CD4-positive, alpha-beta memory T cell (primary cell): ENCODE measurements at regions not wholly inside any gene's neighbourhood (a gene's known extent, or its start where the extent isn't known, plus 50 kb on each side); places are given as distances from the start of the nearest gene placed in this dataset.

ENCODE experiments used
- CTCF ChIA-PET: fragments of 350-600 bp; sonication (Branson Sonifier 250); formaldehyde crosslinking; loops from one replicate; lab custom pipeline; 2021; ENCODE audit warnings: inconsistent platforms; ENCODE audit not compliant: partially characterized antibody; lab: Charles Lee
- POLR2A ChIA-PET: fragments of 350-600 bp; sonication (Branson Sonifier 250); formaldehyde crosslinking; loops from one replicate; lab custom pipeline; 2021; ENCODE audit not compliant: partially characterized antibody; lab: Charles Lee
- DNase-seq, 5 donors: peaks; one replicate each; pipeline versions ENCODE4 v3.0.0 to v3.0.0-alpha.2; 2020 to 2022; ENCODE audit warnings: mixed read lengths in 1 of 5
- H3K27ac ChIP-seq: one replicate; pipeline ENCODE4 v1.7.0; 2013; ENCODE audit warnings: low read depth, low read length
- H3K27me3 ChIP-seq: 2 replicates; pipeline ENCODE4 v1.7.0; 2013; ENCODE audit warnings: mild to moderate bottlenecking, low read length, moderate library complexity; ENCODE audit not compliant: insufficient read depth
- H3K36me3 ChIP-seq: 2 replicates; pipeline ENCODE4 v1.7.0; 2013; ENCODE audit warnings: mild to moderate bottlenecking, low read length, moderate library complexity; ENCODE audit not compliant: insufficient read depth
- H3K4me1 ChIP-seq: 2 replicates; pipeline ENCODE4 v1.7.0; 2013; ENCODE audit warnings: mild to moderate bottlenecking, low read length, moderate library complexity; ENCODE audit not compliant: insufficient read depth
- H3K4me3 ChIP-seq, 2 donors: one replicate each; pipeline ENCODE4 v1.7.0; 2013; ENCODE audit warnings: low read length in 2 of 2, mild to moderate bottlenecking in 1 of 2
- H3K9me3 ChIP-seq, 2 donors: one replicate each; pipeline ENCODE4 v1.7.0; 2013; ENCODE audit warnings: low read length in 2 of 2, control low read depth in 1 of 2; ENCODE audit not compliant: control insufficient read depth in 1 of 2
- H3K27ac Mint-ChIP-seq, 7 donors: one replicate each; pipeline ENCODE4 v1.8.0; 2020 to 2021; ENCODE audit warnings: mixed read lengths in 7 of 7, mild to moderate bottlenecking in 6 of 7, inconsistent platforms in 3 of 7, moderate library complexity in 3 of 7
- H3K27me3 Mint-ChIP-seq, 2 donors: one replicate each; pipeline ENCODE4 v1.8.0; 2020 to 2021; ENCODE audit warnings: mixed read lengths in 2 of 2
- H3K36me3 Mint-ChIP-seq, 2 donors: one replicate each; pipeline ENCODE4 v1.8.0; 2020 to 2021; ENCODE audit warnings: mixed read lengths in 2 of 2, inconsistent platforms in 1 of 2, mild to moderate bottlenecking in 1 of 2
- H3K4me1 Mint-ChIP-seq, 4 donors: one replicate each; pipeline ENCODE4 v1.8.0; 2020 to 2021; ENCODE audit warnings: mixed read lengths in 4 of 4, mild to moderate bottlenecking in 1 of 4
- H3K4me3 Mint-ChIP-seq, 8 donors: one replicate each; pipeline ENCODE4 v1.8.0; 2020 to 2021; ENCODE audit warnings: mixed read lengths in 8 of 8, mild to moderate bottlenecking in 7 of 8, moderate library complexity in 6 of 8, inconsistent platforms in 3 of 8
- H3K9me3 Mint-ChIP-seq, 8 donors: one replicate each; pipeline ENCODE4 v1.8.0; 2020 to 2021; ENCODE audit warnings: mixed read lengths in 8 of 8, mild to moderate bottlenecking in 5 of 8, inconsistent platforms in 3 of 8, moderate library complexity in 1 of 8
- intact Hi-C: fragments of 100-400 bp; cut with micrococcal nuclease; formaldehyde crosslinking; loops from one replicate; pipeline ENCODE4 v1.15.1; 2023

DNA sequence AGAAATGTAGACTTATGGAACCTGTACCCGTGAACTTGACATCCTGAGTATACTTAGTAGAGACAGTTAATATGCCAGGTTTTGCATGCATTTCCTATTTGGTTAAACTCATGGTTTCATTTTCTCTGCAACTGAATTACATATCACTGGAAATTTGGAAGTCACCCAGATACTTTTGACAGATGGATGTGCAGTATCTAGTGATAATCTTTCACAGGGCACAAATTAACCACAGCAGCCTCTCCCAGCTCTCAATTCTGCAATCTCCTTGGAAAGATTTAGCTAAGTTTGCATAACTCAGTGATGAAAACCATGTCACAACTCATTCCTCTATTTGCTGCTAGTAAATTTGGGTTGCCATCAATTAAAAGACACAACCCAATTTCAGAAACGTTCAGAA, 162.3 kb upstream of the TPM1 start:
- DNase-seq = no peak
- Mint-ChIP-seq H3K4me3 (no peak overlapping the region), H3K9me3 (no peaks in the 10 kb centered on the region), H3K27ac (no peak overlapping the region), H3K4me1 (peaks cover 0 to 8% (median 2%) of the 10 kb centered on the region in 4 donors), H3K36me3 (no peaks in the 10 kb centered on the region), H3K27me3 (peaks cover 10 to 22% of the 10 kb centered on the region in 2 donors)
- Histone ChIP-seq H3K27me3 (no peaks in the 10 kb centered on the region), H3K4me1 (no peaks in the 10 kb centered on the region), H3K36me3 (no peaks in the 10 kb centered on the region), H3K9me3 (no peaks in the 10 kb centered on the region), H3K4me3 (no peak overlapping the region), H3K27ac (no peak overlapping the region)
- POLR2A ChIA-PET = no interaction called here
- CTCF ChIA-PET = no interaction called here
- intact Hi-C loops = no loop called here

DNA sequence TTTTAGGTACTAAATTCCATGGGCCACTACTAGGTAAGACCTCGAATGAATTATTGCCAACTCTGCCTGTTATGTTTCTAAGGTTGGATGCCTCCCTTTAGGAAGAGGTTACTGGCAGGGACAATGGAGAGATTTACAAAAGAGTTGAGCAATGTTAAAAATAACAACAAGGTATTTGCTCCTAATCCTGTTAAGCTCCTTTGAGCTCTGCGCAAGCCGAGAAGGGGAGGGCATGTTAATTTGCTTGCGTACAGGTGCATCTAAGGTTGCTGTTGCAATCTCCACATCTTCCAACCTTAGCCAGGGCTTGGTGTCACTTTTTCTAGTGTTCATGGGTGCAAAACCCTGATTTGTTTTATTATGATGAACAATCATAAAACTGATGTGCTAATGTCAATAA, 161.5 kb upstream of the TPM1 start:
- no peak overlapping the region for H3K27ac ChIP-seq
- ChIA-PET CTCF (no interaction called here), POLR2A (no interaction called here)
- H3K9me3 ChIP-seq = no peaks in the 10 kb centered on the region
- DNase-seq = no peak
- Mint-ChIP-seq H3K4me1 (peaks cover 0 to 8% (median 2%) of the 10 kb centered on the region in 4 donors), H3K27ac (no peak overlapping the region), H3K27me3 (peaks cover 10 to 22% of the 10 kb centered on the region in 2 donors), H3K4me3 (no peak overlapping the region), H3K9me3 (no peaks in the 10 kb centered on the region), H3K36me3 (no peaks in the 10 kb centered on the region)
- no peak overlapping the region for H3K4me3 ChIP-seq
- intact Hi-C loops = no loop called here
- no peaks in the 10 kb centered on the region for H3K4me1 ChIP-seq
- no peaks in the 10 kb centered on the region for H3K36me3 ChIP-seq
- no peaks in the 10 kb centered on the region for H3K27me3 ChIP-seq

DNA sequence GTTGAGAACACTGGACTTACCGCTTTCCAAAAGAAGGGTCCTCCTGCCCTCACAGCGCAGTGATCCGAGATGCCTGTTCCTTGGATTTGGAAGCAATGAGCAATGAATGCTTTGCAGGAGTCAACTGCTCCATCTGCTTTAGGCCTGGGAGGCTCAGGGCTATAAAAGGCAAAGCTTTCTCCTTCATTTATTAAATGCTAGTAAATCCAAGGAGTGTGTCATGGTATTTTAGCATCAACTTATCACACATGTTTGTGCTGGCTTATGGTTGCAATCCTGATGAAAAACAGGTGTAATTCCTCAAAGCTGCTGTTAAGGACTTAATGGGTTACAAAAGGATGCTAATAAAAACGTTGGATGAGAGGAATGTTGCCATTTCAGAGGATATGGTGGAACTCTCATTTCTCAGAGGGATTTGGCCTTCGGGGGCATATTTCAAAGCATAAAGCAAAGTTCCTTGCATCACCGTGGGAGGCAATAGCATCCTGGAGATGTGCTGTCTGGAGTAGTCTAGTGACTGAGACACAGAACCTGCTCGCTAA, 158.5 kb upstream of the TPM1 start:
- no peak overlapping the region for H3K4me3 ChIP-seq
- H3K27me3 ChIP-seq = no peaks in the 10 kb centered on the region
- H3K4me3 Mint-ChIP-seq = no peak overlapping the region
- H3K36me3 Mint-ChIP-seq = no peaks in the 10 kb centered on the region
- no peaks in the 10 kb centered on the region for H3K9me3 ChIP-seq
- DNase-seq = no peak
- H3K27ac ChIP-seq = no peak overlapping the region
- ChIA-PET CTCF (interaction anchor here (1.3 kb wide), 1 partner anchor 9 kb away, joined by 3 read pairs; no protein-coding TSS in a partner anchor), POLR2A (no interaction called here)
- intact Hi-C loops = no loop called here
- no peaks in the 10 kb centered on the region for H3K9me3 Mint-ChIP-seq
- H3K27ac Mint-ChIP-seq = no peak overlapping the region
- no peaks in the 10 kb centered on the region for H3K4me1 ChIP-seq
- no peaks in the 10 kb centered on the region for H3K36me3 ChIP-seq
- peaks cover 15 to 35% of the 10 kb centered on the region in 2 donors for H3K27me3 Mint-ChIP-seq
- peaks cover 0 to 8% (median 2%) of the 10 kb centered on the region in 4 donors for H3K4me1 Mint-ChIP-seq

DNA sequence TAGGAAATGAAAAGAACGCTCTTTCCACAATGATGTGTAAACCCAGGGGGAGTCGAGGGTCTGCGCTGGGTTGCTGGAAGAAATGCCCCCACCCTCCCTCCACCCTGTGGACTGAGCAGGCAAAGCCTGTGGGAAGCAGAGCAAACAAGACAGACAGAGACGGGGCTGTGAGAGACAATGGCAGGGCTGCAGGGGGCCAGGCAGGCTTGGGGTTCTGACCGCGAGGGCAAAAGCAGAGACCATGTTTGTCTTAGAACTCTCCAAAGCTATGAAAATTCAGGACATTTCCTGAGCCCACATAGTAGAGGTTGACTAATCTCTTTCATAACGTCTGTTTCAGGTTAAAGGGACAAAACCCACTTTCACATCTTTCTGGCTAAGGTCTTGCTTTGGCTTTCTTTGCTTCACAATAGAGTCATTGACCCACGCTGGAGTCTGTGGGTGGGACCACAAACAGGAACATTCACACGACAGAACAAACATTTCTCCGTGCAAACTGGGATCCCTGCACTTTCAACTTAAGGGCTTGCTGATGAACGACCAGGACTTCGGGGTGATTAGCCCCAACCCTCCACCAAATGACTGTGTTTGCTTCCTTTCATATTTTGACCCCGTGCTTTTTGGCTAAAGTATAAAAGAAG, 156.0 kb upstream of the TPM1 start:
- H3K9me3 Mint-ChIP-seq = no peaks in the 10 kb centered on the region
- intact Hi-C loops = no loop called here
- POLR2A ChIA-PET = no interaction called here
- CTCF ChIA-PET = no interaction called here
- H3K4me1 Mint-ChIP-seq = no peaks in the 10 kb centered on the region
- no peak overlapping the region for H3K27ac ChIP-seq
- no peaks in the 10 kb centered on the region for H3K27me3 ChIP-seq
- H3K9me3 ChIP-seq = no peaks in the 10 kb centered on the region
- no peak overlapping the region for H3K27ac Mint-ChIP-seq
- H3K36me3 ChIP-seq = no peaks in the 10 kb centered on the region
- H3K4me3 Mint-ChIP-seq = no peak overlapping the region
- no peak for DNase-seq
- H3K27me3 Mint-ChIP-seq = peaks cover 15 to 24% of the 10 kb centered on the region in 2 donors
- no peaks in the 10 kb centered on the region for H3K4me1 ChIP-seq
- H3K4me3 ChIP-seq = no peak overlapping the region
- no peaks in the 10 kb centered on the region for H3K36me3 Mint-ChIP-seq

DNA sequence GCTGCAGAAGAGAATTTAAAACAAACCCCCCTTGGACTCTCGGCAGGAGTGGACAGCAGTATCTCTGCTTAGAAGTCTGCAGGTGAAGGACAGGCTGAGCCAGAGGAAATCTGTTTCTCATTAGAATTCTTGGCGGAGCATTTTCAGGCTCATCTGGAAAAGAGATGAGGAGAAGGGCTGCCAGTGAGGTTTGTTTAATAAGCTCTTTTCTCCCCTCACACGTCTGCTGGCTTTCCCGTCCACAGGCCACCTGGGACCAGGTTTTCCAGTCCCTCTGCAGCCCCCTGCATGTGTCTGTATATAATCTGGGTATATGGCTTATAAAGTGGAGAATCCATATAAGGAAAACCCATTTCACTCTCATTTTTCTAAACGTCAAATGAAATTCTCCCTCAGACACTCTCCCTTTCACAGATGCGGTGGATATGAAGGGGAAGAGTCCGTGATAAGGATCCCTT, 155.4 kb upstream of the TPM1 start:
- Mint-ChIP-seq H3K9me3 (no peaks in the 10 kb centered on the region), H3K4me1 (no peaks in the 10 kb centered on the region), H3K36me3 (no peaks in the 10 kb centered on the region), H3K27ac (no peak overlapping the region), H3K27me3 (peaks cover 15 to 24% of the 10 kb centered on the region in 2 donors), H3K4me3 (no peak overlapping the region)
- no peak for DNase-seq
- ChIA-PET CTCF (no interaction called here), POLR2A (no interaction called here)
- Histone ChIP-seq H3K36me3 (no peaks in the 10 kb centered on the region), H3K27ac (no peak overlapping the region), H3K9me3 (no peaks in the 10 kb centered on the region), H3K27me3 (no peaks in the 10 kb centered on the region), H3K4me1 (no peaks in the 10 kb centered on the region), H3K4me3 (no peak overlapping the region)
- intact Hi-C loops = no loop called here

DNA sequence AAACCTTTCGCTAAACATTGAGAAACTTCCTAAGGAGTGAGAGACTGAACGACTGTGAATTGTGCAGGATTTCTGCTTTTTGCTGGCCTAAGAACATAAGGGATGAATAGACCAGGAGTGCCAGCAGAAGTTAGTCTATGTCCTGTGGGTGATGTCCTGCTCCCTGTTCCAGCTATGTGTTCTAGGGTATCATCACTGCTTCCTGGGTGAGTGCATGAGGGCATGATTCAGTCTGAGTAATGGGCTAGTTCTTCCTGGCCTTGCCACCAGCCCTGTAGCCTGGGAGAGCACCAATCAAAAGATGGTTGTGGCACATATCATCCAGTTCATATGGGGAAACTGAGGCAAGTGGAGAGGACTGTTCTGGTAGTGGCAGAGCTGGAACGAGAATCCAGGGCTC, 153.9 kb upstream of the TPM1 start:
- Mint-ChIP-seq H3K27me3 (peaks cover 13 to 21% of the 10 kb centered on the region in 2 donors), H3K27ac (no peak overlapping the region), H3K4me3 (no peak overlapping the region), H3K36me3 (no peaks in the 10 kb centered on the region), H3K4me1 (no peaks in the 10 kb centered on the region), H3K9me3 (no peaks in the 10 kb centered on the region)
- no peak overlapping the region for H3K4me3 ChIP-seq
- no peaks in the 10 kb centered on the region for H3K4me1 ChIP-seq
- no peaks in the 10 kb centered on the region for H3K36me3 ChIP-seq
- intact Hi-C loops = no loop called here
- H3K27me3 ChIP-seq = no peaks in the 10 kb centered on the region
- H3K27ac ChIP-seq = no peak overlapping the region
- ChIA-PET POLR2A (no interaction called here), CTCF (no interaction called here)
- DNase-seq = no peak
- no peaks in the 10 kb centered on the region for H3K9me3 ChIP-seq

DNA sequence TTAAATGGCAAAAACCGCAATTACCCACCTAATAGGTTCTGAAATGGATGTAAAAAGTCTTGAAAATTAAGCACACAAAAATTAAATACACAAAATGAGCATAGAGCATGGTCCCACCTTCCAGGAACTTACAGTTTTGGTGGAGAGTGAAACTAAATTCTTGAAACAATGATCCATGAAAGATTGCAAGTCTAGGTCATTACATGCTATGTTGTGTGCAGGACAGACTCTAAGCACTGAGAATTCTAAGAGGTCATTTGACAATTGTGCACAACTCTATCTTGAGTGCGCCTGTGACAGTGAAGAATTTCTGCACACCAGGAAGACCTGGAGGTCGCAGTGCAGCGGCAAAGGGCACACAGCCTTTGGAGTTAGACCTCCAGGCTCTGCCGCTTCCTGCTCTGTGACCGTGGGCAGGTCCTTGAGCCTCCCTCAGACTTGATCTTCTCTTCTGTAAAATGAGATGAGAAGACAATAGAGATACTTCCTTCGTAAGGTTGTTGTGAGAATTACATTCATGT, 153.3 kb upstream of the TPM1 start:
- Mint-ChIP-seq H3K4me1 (no peaks in the 10 kb centered on the region), H3K4me3 (no peak overlapping the region), H3K9me3 (no peaks in the 10 kb centered on the region), H3K27me3 (peaks cover 15 to 22% of the 10 kb centered on the region in 2 donors), H3K27ac (no peak overlapping the region), H3K36me3 (no peaks in the 10 kb centered on the region)
- Histone ChIP-seq H3K36me3 (no peaks in the 10 kb centered on the region), H3K27me3 (no peaks in the 10 kb centered on the region), H3K4me1 (no peaks in the 10 kb centered on the region), H3K4me3 (no peak overlapping the region), H3K9me3 (no peaks in the 10 kb centered on the region), H3K27ac (no peak overlapping the region)
- no peak for DNase-seq
- intact Hi-C loops = no loop called here
- CTCF ChIA-PET = no interaction called here
- POLR2A ChIA-PET = no interaction called here
